GM13977 (cell line): ENCODE measurements at regions not wholly inside any gene's neighbourhood (a gene's known extent, or its start where the extent isn't known, plus 50 kb on each side); places are given as distances from the start of the nearest gene placed in this dataset.

Experiments used
- DNase-seq: peaks from one replicate; pipeline ENCODE4 v3.0.0; 2012; ENCODE audit warnings: low spot score
- in situ Hi-C: fragments of 300-500 bp; cut with MboI; formaldehyde crosslinking; loops from one replicate; pipeline ENCODE4 v1.12.0; 2022; ENCODE audit warnings: low sequenced_read_pairs, low pct_unique_long_range_greater_than_20kb, mixed read lengths, inconsistent platforms; ENCODE audit not compliant: unreplicated experiment
- TF ChIP-seq, protein P1 (sequence below): IDR thresholded peaks from 2 replicates; pipeline ENCODE4 v1.5.1; 2012; ENCODE audit warnings: mild to moderate bottlenecking, control low read depth; ENCODE audit not compliant: insufficient read depth; ENCODE audit errors: extremely low read depth, missing control alignments

DNA sequence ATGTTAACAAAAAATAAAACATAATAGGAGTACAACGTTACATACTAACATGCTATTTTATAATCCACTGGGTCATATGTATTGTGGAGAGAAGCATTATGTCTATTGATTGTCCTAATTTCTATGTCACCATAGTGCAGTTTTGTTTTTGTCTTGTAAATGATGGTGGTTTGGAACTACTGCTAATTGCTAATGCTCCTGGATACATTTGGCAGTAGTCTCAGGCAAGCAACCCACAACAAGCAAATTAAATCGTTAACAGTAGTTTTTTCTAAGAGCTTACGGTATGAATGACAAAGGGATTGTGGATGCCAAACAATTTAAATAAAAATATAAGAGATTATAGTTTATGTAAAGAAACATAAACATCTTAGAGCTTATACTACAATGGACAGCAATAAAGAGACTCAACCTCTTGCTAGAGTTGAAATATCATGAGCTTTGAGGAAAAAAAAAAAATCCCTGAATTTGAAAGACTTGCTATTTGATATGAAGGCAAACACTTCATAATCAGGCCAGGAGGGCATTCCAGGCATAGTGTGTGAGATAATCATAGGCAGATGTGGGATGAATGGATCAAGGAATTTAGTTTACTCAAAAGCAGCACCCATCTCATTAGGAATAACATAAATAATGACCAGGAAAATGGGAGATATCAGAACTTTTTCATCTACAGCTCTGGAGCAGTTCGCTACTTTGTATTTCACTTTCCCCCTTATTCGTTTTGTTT is 181.3 kb downstream of the CCDC59 start:
- in situ Hi-C loops = no loop called here
- DNase-seq = no peak
- TF ChIP-seq, protein P1, sequence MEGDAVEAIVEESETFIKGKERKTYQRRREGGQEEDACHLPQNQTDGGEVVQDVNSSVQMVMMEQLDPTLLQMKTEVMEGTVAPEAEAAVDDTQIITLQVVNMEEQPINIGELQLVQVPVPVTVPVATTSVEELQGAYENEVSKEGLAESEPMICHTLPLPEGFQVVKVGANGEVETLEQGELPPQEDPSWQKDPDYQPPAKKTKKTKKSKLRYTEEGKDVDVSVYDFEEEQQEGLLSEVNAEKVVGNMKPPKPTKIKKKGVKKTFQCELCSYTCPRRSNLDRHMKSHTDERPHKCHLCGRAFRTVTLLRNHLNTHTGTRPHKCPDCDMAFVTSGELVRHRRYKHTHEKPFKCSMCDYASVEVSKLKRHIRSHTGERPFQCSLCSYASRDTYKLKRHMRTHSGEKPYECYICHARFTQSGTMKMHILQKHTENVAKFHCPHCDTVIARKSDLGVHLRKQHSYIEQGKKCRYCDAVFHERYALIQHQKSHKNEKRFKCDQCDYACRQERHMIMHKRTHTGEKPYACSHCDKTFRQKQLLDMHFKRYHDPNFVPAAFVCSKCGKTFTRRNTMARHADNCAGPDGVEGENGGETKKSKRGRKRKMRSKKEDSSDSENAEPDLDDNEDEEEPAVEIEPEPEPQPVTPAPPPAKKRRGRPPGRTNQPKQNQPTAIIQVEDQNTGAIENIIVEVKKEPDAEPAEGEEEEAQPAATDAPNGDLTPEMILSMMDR = no peak

DNA sequence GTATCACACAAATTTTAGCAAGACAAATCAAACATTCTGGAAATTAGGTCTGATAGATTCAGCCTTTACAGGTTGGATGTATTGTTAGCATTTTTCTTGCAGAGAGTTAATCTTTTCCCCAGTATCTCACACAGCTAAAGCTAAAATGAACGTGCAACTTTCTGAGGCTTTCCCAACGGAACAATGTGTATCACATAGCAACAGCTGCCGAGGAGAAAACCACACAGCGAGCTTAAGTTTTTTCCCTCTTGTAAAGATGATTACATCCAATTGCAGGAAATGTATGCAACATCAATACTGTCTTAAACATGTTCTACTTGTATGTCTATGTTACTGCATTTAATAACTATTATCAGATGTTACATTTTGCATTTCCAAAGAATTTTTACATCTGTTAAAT is 182.2 kb downstream of the CCDC59 start:
- DNase-seq = no peak
- in situ Hi-C loops = no loop called here

DNA sequence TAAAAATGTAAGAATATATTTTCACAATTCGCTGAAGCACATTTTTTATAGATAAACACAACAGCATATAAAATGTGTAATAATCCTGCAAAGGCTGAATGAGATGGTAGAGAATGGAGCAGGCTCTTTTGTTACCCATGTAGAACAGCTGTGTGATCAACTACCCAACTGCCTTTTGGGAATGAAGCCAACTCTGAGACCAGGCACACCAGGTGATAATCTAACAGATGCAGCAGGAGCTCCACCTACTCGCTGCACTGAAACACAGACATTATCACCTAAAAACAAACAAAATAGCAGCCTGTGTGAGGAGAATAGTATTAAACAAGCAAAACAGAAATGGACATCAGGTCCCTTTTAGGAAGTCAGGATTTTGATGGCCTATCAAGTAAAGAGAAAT is 183.3 kb downstream of the CCDC59 start:
- in situ Hi-C loops = no loop called here
- no peak for DNase-seq
- TF ChIP-seq, protein P1 = no peak

More for the DNA sequence above, 182.2 kb downstream of the CCDC59 start:
- TF ChIP-seq, protein P1 = no peak

DNA sequence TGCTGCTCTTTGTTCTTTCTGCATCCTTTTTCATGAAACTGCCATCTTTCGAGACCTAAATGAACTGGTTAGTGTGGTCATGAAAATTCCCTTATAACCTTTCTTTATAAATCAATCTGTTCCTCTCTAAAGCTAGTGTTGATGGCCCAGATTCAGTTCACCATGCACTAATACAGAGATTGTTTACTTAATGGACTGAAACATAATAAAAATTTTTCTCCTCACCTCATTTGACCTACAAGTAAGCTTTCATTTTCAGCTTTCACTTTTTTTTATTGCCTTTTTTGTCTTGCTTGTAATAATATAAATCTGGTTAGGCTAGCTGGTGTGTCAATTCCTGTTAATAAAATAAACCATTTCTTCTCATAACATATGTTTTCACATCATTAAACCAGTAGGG is 183.8 kb downstream of the CCDC59 start:
- in situ Hi-C loops = no loop called here

DNA sequence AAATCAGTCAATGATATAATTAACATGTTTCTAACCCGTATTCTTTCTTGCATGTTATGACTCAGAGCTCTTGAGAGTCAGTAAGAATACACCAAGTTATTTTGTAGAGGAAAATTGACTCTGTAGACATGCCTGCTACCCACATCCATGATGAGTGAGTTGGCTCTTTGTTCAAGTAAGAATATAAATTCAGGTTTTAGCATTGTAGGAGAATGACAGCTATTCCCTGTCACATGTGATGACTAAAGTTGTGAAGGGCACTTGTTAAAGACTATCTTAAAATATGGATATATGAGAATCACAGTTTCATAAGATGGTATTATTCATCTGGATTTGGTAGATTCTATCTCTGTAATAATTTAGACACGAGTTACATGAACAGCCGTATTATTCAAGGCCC is 209.1 kb downstream of the CCDC59 start:
- in situ Hi-C loops = no loop called here
- DNase-seq = no peak
- TF ChIP-seq, protein P1 = no peak

More for the DNA sequence above, 183.8 kb downstream of the CCDC59 start:
- TF ChIP-seq, protein P1 = no peak
- no peak for DNase-seq

DNA sequence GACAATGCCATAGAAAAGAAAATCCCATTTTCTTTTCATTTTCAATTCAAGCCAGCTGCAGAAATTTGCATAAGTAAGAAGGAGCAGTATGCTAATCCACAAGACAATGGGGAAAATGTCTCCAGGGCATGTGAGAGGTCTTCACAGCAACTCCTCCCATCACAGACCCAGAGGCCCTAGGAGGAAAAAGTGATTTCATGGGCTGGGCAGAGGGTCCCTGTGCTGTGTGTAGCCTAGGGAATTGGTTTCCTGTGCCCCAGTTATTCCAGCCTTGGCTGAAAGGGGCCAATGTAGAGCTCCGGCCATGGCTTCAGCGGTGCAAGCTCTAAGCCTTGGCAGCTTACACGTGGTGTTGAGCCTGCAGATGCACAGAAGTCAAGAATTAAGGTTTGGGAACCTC is 211.4 kb downstream of the CCDC59 start:
- DNase-seq = no peak
- TF ChIP-seq, protein P1 = no peak
- in situ Hi-C loops = no loop called here
